GM21825 (cell line): ENCODE measurements at regions not wholly inside any gene's neighbourhood (a gene's known extent, or its start where the extent isn't known, plus 50 kb on each side); places are given as distances from the start of the nearest gene placed in this dataset.

Experiments used
- ATAC-seq: cut with Tn5 transposase; IDR thresholded peaks from one replicate; pipeline ENCODE4 v1.9.1; 2021; ENCODE audit warnings: mild to moderate bottlenecking, moderate library complexity; ENCODE audit not compliant: unreplicated experiment

- no peak for ATAC-seq
Observed at GRCh38 chr13:63377986-63378385, 1962.3 kb upstream of the PCDH20 start.

- ATAC-seq: no peak
Observed at GRCh38 chr13:63370101-63370500, 1954.5 kb upstream of the PCDH20 start.

- ATAC-seq: no peak
Observed at GRCh38 chr13:63367522-63368198, 1952.0 kb upstream of the PCDH20 start.

GRCh38 chr13:63364159-63364558 lies 1948.5 kb upstream of the PCDH20 start:
- no peak for ATAC-seq

GRCh38 chr13:63351533-63351932 lies 1935.9 kb upstream of the PCDH20 start:
- no peak for ATAC-seq

GRCh38 chr13:63351081-63351480 lies 1935.4 kb upstream of the PCDH20 start:
- no peak for ATAC-seq

GRCh38 chr13:63345835-63346234 lies 1930.2 kb upstream of the PCDH20 start:
- no peak for ATAC-seq

- no peak for ATAC-seq
Observed at GRCh38 chr13:63344711-63345110, 1929.1 kb upstream of the PCDH20 start.

GRCh38 chr13:63337921-63338320 lies 1922.3 kb upstream of the PCDH20 start:
- ATAC-seq: no peak

- no peak for ATAC-seq
Observed at GRCh38 chr13:63337041-63337440, 1921.4 kb upstream of the PCDH20 start.

- no peak for ATAC-seq
Observed at GRCh38 chr13:63336549-63336948, 1920.9 kb upstream of the PCDH20 start.

GRCh38 chr13:63327584-63327983 lies 1911.9 kb upstream of the PCDH20 start:
- no peak for ATAC-seq

- ATAC-seq: no peak
Observed at GRCh38 chr13:63323441-63323840, 1907.8 kb upstream of the PCDH20 start.

- ATAC-seq: no peak
Observed at GRCh38 chr13:63311587-63311986, 1895.9 kb upstream of the PCDH20 start.

GRCh38 chr13:63308549-63309165 lies 1893.0 kb upstream of the PCDH20 start:
- no peak for ATAC-seq

GRCh38 chr13:63307228-63307627 lies 1891.6 kb upstream of the PCDH20 start:
- ATAC-seq: no peak

GRCh38 chr13:63305641-63306133 lies 1890.0 kb upstream of the PCDH20 start:
- no peak for ATAC-seq

- no peak for ATAC-seq
Observed at GRCh38 chr13:63304497-63304896, 1888.8 kb upstream of the PCDH20 start.

- ATAC-seq: no peak
Observed at GRCh38 chr13:63299866-63300394, 1884.3 kb upstream of the PCDH20 start.

- no peak for ATAC-seq
Observed at GRCh38 chr13:63297163-63297562, 1881.5 kb upstream of the PCDH20 start.

GRCh38 chr13:63291701-63292100 lies 1876.1 kb upstream of the PCDH20 start:
- no peak for ATAC-seq

GRCh38 chr13:63288576-63288975 lies 1872.9 kb upstream of the PCDH20 start:
- ATAC-seq: no peak
